ENCODE measurements at regions not wholly inside any gene's neighbourhood (a gene's known extent, or its start where the extent isn't known, plus 50 kb on each side); places are given as distances from the start of the nearest gene placed in this dataset.

DNA sequence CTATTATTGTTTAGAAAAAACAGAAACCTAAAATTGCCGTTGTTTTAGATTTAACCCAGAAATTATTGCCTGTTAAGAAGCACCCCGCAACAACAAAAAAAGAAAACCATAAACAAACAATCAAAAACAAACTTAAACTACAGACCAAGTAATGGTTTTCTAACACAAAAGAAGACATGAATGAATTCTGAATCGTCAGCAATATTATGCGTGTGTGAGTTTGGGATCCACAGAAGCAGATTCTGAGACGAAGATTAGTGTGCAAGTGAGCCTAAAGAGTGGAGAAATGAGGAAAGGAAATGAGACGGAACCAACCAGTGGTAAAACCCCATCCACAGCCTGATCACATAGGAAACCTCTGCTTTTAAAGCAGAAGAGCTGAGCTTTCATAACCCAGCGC lies 1514.9 kb upstream of the PIK3C3 start:
- no peak for DNase-seq (ENCODE audit: low spot score)

DNA sequence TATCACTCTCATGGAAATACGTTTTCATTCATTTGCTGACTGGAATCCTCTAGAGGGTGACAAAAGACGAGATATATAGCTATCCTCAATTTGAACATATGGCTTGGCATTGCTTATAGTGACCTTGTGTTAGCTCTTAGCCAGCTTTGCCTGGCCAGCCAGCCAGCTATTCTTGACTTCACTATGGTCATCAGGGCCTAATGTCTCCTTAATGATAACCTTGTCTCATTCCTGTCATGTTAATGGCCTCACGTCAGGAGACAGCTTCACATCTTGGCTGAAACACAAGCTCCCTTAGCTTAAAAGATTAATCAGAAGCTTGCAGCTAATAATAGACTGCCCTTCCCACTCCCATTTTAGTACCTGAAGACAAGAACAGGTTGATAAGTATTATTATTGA lies 1517.5 kb upstream of the PIK3C3 start:
- no peak for DNase-seq (ENCODE audit: low spot score)

DNA sequence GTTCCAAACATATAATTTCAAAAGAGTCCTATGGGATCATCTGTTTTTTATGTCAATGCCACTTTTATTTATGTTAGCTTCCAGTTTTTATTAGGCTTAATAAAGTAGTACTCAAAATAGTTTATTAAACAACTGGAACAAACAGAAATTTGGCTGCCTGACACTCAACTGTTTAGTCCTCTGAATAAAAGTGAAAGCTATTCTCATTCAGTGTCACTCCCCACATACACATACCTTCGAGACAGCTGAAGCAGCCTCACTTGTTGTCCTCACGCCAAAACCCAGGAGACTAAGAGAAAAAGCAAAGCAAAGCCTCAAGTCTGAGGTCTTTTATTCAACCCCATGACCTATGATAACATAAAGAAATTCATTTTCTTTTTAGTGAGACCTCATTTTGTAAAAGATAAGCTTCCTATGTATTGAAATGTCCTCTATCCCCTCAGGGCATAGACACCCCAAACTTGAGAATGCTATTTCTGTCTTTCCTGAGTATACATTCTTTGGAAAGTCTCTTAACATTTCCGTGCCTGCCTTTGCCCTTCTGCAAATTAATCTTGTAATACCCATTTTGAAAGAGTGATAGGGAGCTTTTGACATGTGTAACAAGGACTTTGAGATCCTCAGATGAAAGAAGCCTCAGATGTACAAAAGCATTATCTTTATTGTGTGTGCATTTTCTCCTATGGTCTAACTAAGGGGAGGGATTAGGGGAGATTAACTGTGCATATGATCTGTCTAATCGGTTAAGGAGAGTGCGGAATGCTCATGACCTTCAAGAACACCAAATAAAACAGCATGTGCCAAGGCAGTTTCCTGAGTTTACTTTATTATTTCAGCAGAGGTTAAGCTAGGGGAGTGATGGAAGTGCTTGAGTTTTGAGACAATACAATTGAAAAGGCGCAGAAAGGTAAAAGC lies 1523.7 kb upstream of the PIK3C3 start:
- no peak for DNase-seq (ENCODE audit: low spot score)

DNA sequence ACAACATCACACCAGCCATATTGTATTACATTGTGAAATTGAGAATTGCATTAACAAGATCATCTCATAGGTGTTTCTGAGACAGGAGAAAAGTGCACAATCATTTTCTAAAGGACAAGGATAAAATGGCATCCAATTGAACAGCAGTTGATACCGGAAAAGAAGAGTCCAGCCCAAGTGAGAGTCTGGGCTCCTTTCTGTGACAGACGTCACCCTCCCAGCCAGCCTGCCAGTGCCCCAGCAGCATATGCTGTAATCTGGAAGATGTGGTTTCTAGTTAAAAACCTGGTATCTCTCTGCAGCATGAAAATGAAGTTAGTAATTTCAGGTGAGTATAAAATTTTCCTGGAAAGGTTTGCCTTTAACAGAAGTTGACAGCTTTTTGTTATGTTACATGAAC lies 1531.7 kb upstream of the PIK3C3 start:
- DNase-seq (ENCODE audit: low spot score): no peak

DNA sequence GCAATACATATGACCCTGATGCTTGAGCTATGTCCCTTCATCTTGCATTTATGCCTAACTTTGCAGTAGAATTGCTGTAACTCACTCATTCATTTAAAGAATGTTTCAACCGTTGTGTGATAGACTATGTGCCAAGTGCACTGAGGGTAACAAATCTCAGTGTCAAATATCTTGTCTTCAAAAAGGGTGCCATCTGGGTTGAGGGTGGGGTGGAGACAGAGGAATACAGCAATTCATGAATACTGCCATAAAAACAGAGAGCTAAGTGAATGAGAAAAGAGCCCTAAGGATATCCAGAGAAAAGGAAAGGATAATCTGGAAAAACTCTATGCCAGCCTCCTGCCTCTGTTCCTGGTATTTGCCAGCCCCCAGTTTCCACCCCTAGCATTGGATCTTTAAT lies 1534.4 kb upstream of the PIK3C3 start:
- DNase-seq (ENCODE audit: low spot score): no peak

DNA sequence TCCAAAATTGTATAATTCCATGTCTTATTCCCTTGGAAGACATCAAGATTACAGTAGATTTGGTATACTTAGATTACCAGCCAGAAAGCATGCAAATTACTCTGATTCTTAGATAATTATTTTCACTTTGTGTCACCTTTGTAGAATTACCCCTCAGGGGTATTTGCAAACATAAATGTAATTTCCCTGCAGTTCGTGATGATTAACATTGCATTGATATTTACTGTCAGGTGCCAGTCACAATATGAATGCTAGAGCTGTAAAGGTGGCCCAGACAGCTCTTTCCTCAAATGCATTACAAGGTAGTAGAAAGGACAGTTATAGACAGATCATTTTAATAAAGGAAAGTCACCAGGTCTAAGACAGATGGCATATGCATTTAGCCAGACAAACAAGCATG lies 1537.5 kb upstream of the PIK3C3 start:
- no peak for DNase-seq (ENCODE audit: low spot score)

DNA sequence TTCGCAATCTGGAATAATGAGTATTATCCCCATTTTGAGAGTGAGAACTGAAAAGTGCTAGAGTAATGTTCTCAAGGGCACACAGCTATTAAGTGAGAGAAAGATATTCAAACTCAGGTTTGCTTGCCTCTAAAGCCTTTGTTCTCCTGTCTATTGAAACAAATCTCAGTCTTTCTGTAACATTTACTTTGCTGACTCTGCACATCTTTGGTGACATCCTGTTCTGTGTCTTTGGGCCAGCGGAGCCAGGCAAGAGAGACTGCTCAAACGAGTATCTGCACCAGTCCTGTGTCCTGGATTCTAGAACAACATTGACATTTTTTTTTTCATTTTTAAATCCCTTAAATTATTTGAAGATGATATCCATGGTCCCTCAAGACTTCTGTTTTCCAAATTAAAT lies 1539.2 kb upstream of the PIK3C3 start:
- no peak for DNase-seq (ENCODE audit: low spot score)

DNA sequence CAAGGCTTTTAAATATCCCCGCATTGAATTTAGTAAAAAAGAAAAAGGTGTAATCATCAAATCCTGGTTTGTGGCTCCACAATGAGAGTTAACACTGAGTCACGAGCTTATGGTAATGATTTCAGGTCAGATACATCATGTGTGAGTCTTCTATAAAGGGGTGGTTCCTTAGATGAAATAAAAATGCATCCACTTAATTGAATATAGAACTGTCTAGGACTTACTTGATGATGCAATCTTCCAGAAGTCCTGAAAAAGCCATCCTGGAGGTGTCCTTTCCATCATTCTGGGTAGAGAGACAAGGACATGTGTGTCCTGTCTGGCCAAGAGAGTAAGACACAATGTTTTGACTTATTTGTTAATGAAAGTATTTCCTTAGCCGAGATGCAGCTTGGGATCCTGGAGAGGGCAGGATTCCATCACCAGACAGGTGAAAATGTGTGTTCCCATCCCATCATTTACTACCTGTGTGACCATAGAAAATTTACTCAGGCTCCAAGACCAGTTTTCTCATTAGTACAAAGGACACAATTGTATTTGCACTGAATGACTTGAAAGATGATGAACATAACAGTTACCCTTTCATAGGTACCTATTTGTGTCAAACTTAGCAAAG lies 1539.8 kb upstream of the PIK3C3 start:
- no peak for DNase-seq (ENCODE audit: low spot score)

DNA sequence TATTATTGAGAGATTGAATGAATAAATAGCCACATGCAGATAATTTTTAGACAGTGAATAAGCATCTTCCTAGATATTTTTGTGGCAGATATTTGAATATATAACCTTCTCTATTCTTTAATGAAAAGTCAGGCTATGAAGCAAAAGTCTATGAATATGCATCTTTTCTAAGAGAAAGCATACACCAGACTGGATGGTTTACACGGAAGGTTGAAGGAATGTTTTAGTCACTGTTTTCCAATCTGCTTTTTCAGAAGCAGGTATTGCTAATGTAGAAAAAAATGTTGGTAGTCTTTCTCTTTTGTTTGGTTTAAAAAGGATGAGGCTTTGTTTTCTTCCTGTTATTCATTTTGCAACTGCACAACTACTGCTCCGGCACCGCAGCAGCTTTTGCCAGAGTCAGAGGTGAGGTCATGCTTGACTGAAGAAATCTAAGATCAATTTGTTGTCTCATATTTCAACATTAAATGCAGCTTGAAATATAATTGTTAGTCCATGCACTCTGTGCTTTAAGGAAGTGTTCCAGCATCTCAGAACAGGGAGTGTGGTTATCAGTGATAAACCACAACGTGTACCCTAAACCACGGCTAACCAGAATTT lies 1540.8 kb upstream of the PIK3C3 start:
- no peak for DNase-seq (ENCODE audit: low spot score)

DNA sequence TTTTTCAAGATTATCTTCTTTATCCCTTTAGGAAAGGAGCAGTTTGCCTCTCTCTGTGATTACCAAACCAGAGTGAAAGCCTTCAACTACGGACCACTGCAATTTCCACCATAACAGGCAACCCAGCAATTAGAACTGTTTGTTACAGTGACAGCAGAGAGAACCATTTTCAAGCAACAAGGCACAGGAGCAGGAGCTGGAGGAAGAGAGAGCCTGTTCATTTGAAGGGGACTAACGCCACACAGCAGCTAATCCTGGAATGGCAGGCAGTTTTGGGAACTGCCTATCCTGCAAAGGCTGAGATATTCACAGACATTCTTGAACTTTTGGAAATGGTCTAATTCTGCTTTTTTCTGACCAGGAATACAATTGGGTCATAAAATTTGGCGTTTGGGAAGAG lies 1541.9 kb upstream of the PIK3C3 start:
- DNase-seq (ENCODE audit: low spot score): peak; percentile 13

DNA sequence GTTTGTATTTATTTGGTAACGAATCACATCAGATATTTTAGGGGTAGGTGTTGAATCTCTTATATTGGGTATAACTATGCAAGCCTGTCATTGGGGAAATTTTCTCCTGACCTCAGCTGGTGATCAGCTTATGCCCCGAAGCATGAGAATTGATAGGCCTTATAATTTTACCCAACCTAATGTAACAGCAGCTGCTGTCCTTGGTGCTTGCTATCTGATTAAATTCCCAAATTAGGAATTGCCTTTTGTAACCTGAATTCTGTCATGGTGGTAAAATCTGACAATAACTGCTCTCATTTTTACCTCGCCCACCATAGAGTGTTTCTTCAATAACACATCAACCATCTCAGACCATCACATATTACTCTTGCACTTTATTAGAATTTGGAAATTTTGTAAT lies 1542.6 kb upstream of the PIK3C3 start:
- no peak for DNase-seq (ENCODE audit: low spot score)

DNA sequence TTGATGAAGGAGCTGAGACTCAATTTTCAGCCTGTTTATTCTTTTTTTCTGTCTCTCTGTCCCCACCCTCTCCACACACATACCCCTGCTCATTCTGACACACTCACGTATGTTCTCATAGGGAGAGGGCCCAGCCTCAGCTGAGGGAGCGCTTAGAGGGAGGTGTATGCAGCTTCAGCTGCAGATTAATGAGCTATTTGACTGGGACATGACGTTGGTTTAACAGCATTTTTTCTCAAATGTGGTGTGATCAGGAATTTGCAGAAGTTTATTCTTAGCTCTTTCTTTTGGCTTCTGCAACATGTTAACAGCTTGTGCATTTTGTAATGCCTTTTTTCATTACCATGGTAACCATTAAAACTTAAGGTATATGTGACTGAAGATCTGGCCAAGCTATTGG lies 1547.1 kb upstream of the PIK3C3 start:
- DNase-seq (ENCODE audit: low spot score): no peak

DNA sequence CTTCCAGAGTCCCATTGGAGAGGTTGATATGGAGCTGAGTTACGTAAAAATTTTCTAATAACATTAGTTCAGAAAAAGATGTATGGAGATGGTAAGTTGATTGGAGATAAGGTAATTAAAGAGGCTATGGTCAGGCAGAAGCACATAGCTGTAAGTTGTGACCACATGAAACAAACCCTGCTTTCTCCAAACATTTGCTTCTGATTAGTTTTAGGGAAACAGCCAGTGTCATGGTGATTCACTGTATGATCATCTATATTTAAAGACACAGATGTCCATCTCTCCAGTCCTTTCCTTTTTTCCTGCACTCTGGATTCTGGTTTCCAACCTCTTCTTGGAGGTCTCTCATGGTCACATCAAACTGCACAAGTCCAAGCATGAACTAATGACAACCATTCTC lies 1550.8 kb upstream of the PIK3C3 start:
- DNase-seq (ENCODE audit: low spot score): peak; percentile 9

DNA sequence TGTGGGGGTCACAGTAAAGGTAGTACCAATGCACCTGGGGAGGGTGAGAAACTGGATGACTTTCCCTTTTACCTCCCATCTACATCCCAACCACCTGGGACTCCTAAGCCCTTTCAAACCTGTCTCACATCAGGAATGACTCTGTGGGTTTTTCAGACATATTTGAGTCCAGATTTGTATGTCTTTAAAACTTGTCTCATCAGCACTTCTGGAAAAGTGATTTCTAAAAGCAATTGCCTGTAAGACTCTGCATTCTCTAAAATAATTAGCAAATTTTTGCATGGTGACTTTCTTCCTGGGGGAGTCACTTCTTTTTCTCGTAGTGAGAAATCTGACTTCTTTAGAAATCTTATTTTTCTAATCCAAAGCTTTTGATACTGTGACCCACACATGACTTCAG lies 1553.0 kb upstream of the PIK3C3 start:
- DNase-seq (ENCODE audit: low spot score): no peak

DNA sequence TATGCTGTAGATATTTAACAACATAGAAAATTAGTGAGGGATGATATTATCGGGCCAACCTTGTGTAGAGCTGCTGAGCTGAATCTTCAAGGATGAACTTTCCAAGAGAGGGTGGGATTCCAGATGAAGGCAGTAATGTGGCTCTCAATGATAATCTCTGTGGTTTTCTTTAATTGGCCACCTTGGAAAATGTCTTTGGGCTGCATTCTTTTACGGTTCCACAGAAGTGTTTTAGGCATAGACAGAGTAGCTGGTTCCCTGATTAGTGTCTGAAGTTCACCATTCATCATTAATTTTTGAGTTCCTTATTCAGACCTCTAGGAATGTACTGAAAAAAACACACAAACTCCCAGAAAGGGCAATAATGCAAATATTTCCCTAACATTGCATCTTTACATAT lies 1566.9 kb upstream of the PIK3C3 start:
- DNase-seq (ENCODE audit: low spot score): no peak

DNA sequence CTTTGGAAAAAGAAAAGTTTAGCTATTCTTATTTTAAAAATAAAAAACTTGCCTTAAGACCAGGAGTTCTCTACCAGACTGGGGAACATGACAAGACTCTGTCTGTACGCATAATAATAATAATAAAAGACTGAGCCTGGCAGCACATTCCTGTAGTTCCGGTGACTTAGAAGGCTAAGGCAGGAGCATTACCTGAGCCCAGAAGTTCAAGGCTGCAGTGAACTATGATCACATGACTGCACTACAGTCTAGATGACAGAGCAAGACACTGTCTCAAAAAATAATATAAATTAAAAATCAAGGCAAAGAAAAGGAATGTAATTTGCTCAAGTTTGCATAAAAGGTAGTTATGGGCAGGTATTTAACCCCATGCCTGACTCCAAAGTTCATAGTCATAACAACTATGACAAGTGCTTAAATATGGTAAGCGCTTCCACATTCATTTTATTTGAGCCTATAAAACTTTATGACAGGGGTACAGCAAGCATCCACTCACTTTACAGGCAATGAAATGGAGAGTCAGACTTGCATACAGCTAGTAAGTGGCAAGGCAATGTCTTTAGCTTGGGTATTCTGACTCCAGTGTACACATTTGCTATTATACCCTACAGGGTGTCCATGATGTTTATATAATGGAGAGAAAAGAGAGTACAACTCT lies 1567.8 kb upstream of the PIK3C3 start:
- no peak for DNase-seq (ENCODE audit: low spot score)

DNA sequence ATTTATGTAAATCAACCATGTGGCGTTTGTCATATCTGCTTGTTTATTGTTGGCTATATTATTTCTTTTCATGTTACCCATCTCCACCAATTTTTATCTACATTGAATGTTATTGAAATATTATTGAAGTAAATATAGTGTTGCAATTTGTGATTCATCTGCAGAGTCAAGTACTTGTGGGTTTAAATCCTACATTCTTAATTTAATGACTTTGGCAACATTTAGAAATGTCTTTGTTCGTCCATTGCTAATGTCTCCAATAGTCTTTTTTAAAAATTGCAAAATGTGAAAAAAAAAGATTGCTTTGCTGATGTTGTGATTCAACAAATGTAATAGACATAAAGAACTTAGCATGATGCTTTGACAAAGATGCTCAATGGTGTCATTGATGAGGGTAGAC lies 1572.8 kb upstream of the PIK3C3 start:
- DNase-seq (ENCODE audit: low spot score): no peak

DNA sequence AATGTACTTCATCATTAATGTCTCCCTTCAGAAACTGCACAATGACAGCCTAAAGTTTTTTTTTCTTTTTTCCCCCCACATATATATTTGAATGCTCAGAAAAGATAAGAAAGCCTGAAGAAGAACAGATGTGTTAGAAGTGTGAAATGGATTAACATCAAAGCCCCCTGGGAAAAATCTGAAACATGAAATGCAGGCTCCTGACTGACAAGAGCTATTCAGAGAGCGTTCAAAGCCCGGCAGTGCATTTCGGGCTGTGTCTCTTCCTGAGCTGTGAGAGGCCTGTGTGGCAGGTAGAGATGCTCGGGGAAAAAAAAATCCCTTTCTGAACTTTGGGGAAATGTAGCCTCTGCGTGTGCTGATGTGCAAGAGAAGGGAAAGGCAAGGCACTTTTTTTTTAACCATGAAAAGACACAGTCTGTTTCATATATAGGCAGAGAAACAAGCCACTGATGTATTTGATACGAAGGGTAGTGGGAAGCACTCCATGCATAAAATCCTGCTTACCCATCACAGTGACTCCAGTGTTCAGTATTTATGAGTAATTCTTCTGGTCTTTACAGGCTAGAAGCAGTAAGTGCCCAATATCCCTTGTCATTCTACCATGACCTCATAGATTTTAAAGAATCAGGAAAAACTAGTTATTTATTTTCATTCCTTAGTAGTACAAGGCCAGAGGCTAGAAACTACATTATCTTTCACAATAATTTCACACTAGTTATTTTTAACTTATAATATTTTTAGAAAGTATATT lies 1574.2 kb upstream of the PIK3C3 start:
- peak; percentile 9 for DNase-seq (ENCODE audit: low spot score)

DNA sequence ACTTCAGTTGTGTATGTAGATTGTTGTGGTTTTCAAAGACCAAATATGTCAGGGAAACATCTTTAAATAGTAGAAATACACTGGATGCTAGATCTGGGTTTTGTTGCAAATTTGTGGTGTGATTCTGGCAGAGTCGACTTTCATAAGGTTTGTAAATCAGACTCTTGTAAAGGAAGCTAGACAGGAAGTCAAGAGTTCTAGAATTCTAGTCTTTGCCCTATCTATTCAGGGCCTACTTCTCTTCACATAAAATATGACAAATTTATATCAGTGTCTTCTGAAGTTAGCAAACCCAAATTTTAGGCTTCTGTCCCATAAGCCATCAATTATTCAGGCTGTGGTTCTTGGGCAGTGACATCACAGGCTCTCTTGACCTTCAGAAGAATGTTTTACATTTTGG lies 1579.2 kb upstream of the PIK3C3 start:
- no peak for DNase-seq (ENCODE audit: low spot score)

DNA sequence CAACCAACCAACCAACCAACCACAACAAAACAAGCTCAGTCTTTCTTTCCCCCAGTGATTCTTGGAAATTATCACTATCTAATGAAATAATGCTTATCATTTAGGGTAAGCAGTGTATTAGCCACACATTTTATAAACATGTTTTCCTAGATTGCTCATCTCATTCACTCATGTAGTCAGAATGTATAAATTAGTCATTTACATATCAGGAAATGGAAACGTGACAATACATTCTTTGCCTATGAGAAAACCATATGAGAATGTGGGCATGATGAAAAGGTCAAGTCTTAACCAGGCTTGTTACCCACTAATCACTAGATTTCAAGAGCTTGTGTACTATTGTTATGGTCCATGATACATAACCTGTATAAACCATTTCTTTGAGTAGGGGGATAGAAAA lies 1583.4 kb upstream of the PIK3C3 start:
- DNase-seq (ENCODE audit: low spot score): peak; percentile 15

DNA sequence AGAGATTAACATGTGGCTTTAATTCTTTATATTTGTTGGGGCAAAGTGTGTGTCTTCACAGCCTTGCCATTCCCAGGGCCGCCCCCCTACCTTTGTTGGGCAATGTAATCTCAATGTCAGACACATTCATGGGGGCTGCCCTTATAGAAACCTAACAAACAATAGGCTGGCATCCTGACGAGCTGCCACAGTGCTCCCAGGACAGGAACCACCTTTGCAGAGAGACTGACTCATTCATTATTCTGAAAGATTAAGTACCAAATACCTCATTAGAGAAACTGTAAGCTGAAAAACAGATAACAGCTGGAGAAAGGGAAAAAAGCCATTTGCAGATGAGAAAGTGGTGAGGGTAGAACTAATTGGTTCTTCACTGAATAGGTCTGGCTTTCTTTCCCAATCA lies 1587.5 kb upstream of the PIK3C3 start:
- no peak for DNase-seq (ENCODE audit: low spot score)

DNA sequence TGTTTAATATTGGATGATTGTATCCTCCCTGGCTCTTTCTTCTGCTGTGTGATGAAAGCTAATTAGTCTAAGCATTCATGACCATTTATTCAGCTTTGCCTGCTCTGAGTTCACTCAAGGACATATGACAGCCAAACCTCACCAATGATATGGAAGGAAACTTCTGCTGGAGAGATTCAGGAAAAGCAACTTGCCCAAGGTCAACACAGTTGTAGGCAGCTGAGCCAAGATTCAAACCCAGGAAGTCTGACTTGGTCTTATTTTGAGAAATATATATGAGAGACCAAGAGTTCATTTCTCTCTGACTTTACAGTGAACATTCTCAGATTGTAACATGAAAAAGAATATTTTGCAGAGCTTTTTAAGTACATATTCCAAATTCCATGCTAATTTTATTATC lies 1588.5 kb upstream of the PIK3C3 start:
- no peak for DNase-seq (ENCODE audit: low spot score)
